ENCODE measurements at regions not wholly inside any gene's neighbourhood (a gene's known extent, or its start where the extent isn't known, plus 50 kb on each side); places are given as distances from the start of the nearest gene placed in this dataset.

GRCh38 chr4:13133700-13134099, 350.4 kb downstream of the RAB28 start:
- Histone ChIP-seq H3K36me3 (no peaks in the 10 kb centered on the region), H3K4me1 (no peaks in the 10 kb centered on the region), H3K4me3 (no peak overlapping the region), H3K9me3 (no peaks in the 10 kb centered on the region), H3K27ac (no peak overlapping the region), H3K27me3 (no peaks in the 10 kb centered on the region)
- no peak for ATAC-seq
- TF ChIP-seq CTCF (IDR thresholded peaks at IDR 0.05 in 4 of 5, conservative IDR thresholded peaks at IDR 0.05 in 1 of 5) (no peak), POLR2A (IDR thresholded peaks at IDR 0.05) (no peak)
- intact Hi-C loops (cut with DNase I; ENCODE audit: low total_unique reads) = no loop called here
- no peak for DNase-seq
- in situ Hi-C loops (cut with MboI; ENCODE audit: low sequenced_read_pairs in 4 of 4) = no loop called here

GRCh38 chr4:13130848-13131247, 353.3 kb downstream of the RAB28 start:
- H3K27ac ChIP-seq = no peak overlapping the region
- H3K36me3 ChIP-seq = no peaks in the 10 kb centered on the region
- H3K4me3 ChIP-seq = no peak overlapping the region
- no peaks in the 10 kb centered on the region for H3K9me3 ChIP-seq
- TF ChIP-seq CTCF (IDR thresholded peaks at IDR 0.05 in 4 of 5, conservative IDR thresholded peaks at IDR 0.05 in 1 of 5) (no peak), POLR2A (IDR thresholded peaks at IDR 0.05) (no peak)
- no peaks in the 10 kb centered on the region for H3K4me1 ChIP-seq
- in situ Hi-C loops (cut with MboI; ENCODE audit: low sequenced_read_pairs in 4 of 4) (no loop called here), intact Hi-C loops (cut with DNase I; ENCODE audit: low total_unique reads) (no loop called here)
- H3K27me3 ChIP-seq = no peaks in the 10 kb centered on the region
- ATAC-seq = no peak
- no peak for DNase-seq

GRCh38 chr4:13129095-13129494, 355.0 kb downstream of the RAB28 start:
- Histone ChIP-seq H3K36me3 (no peaks in the 10 kb centered on the region), H3K27ac (no peak overlapping the region), H3K4me1 (no peaks in the 10 kb centered on the region), H3K4me3 (no peak overlapping the region), H3K9me3 (no peaks in the 10 kb centered on the region), H3K27me3 (no peaks in the 10 kb centered on the region)
- in situ Hi-C loops (cut with MboI; ENCODE audit: low sequenced_read_pairs in 4 of 4) = no loop called here
- ATAC-seq (no peak), DNase-seq (no peak)
- TF ChIP-seq POLR2A (IDR thresholded peaks at IDR 0.05) = no peak
- no peak for TF ChIP-seq CTCF (IDR thresholded peaks at IDR 0.05 in 4 of 5, conservative IDR thresholded peaks at IDR 0.05 in 1 of 5)
- intact Hi-C loops (cut with DNase I; ENCODE audit: low total_unique reads) = no loop called here

GRCh38 chr4:13126976-13127910, 356.9 kb downstream of the RAB28 start:
- Histone ChIP-seq H3K4me1 (no peaks in the 10 kb centered on the region), H3K27me3 (no peaks in the 10 kb centered on the region), H3K27ac (no peak overlapping the region), H3K9me3 (no peaks in the 10 kb centered on the region), H3K4me3 (no peak overlapping the region), H3K36me3 (no peaks in the 10 kb centered on the region)
- in situ Hi-C loops (cut with MboI; ENCODE audit: low sequenced_read_pairs in 4 of 4) (no loop called here), intact Hi-C loops (cut with DNase I; ENCODE audit: low total_unique reads) (no loop called here)
- DNase-seq (no peak), ATAC-seq (no peak)
- no peak for TF ChIP-seq CTCF (IDR thresholded peaks at IDR 0.05 in 4 of 5, conservative IDR thresholded peaks at IDR 0.05 in 1 of 5)
- TF ChIP-seq POLR2A (IDR thresholded peaks at IDR 0.05) = no peak
